Esophagus squamous epithelium (tissue), 5 donors: ENCODE measurements at regions not wholly inside any gene's neighbourhood (a gene's known extent, or its start where the extent isn't known, plus 50 kb on each side); places are given as distances from the start of the nearest gene placed in this dataset.

Source experiments
- DNase-seq: peaks from one replicate; lab custom pipeline; 2025; lab: John Stamatoyannopoulos, UW
- H3K27ac ChIP-seq, 4 donors: fragments of 200-600 bp; sonication (generic); one replicate each; pipeline ENCODE4 v1.5.1; 2016 to 2019; ENCODE audit warnings: mild to moderate bottlenecking in 1 of 4
- H3K27me3 ChIP-seq, 4 donors: fragments of 200-600 bp; sonication (generic); 1 replicate in 3 of 4; 2 replicates in 1 of 4; pipeline versions ENCODE4 v1.5.1 to v1.6.0; 2017 to 2021; ENCODE audit warnings: antibody characterized with exemption in 1 of 4
- H3K36me3 ChIP-seq, 3 donors: fragments of 200-600 bp; sonication (generic); one replicate each; pipeline ENCODE4 v1.5.1; 2016 to 2019
- H3K4me1 ChIP-seq, 3 donors: fragments of 200-600 bp; sonication (generic); one replicate each; pipeline ENCODE4 v1.5.1; 2017 to 2019
- H3K4me3 ChIP-seq, 4 donors: fragments of 200-600 bp; sonication (generic); 1 replicate in 3 of 4; 2 replicates in 1 of 4; pipeline ENCODE4 v1.5.1; 2016 to 2019; ENCODE audit warnings: mild to moderate bottlenecking in 2 of 4, moderate library complexity in 1 of 4
- H3K9me3 ChIP-seq, 3 donors: fragments of 200-600 bp; sonication (generic); one replicate each; pipeline ENCODE4 v1.5.1; 2016 to 2019
- CTCF ChIP-seq, 6 experiments: fragments of 450-650 bp in 4 of 6; fragments of 200-600 bp in 2 of 6; sonication (generic) in 2 of 6; IDR thresholded peaks; one replicate each; pipeline ENCODE4 v1.5.1; 2016 to 2019; ENCODE audit warnings: antibody characterized with exemption in 6 of 6, mild to moderate bottlenecking in 4 of 6, moderate library complexity in 4 of 6
- POLR2A ChIP-seq, 4 donors: fragments of 450-650 bp; IDR thresholded peaks; one replicate each; pipeline ENCODE4 v1.6.1; 2017; ENCODE audit warnings: antibody characterized with exemption in 4 of 4, mild to moderate bottlenecking in 4 of 4, moderate library complexity in 3 of 4
- WGBS, 2 donors: methylation state at CpG; one replicate each; pipeline ENCODE4 v1.1.5; 2018; 5-methylcytosine and 5-hydroxymethylcytosine counted together
- intact Hi-C: fragments of 100-400 bp; cut with DNase I; formaldehyde crosslinking; loops from one replicate; pipeline ENCODE4 v1.15.0; 2022
- donor health status: DM: yes; HTN: yes; CAD: no.

GRCh38 chr21:24110846-24111245 is 1496.4 kb downstream of the MRPL39 start:
- H3K4me3 ChIP-seq: no peak overlapping the region
- intact Hi-C loops: no loop called here

GRCh38 chr21:24097181-24097580 is 1510.1 kb downstream of the MRPL39 start:
- no peak for DNase-seq
- Histone ChIP-seq H3K4me1 (no peaks in the 10 kb centered on the region), H3K4me3 (no peak overlapping the region), H3K9me3 (no peaks in the 10 kb centered on the region), H3K36me3 (no peaks in the 10 kb centered on the region), H3K27me3 (no peaks in the 10 kb centered on the region), H3K27ac (no peak overlapping the region)
- intact Hi-C loops: no loop called here
- TF ChIP-seq POLR2A (IDR thresholded peaks at IDR 0.05): no peak
- no peak for TF ChIP-seq CTCF (IDR thresholded peaks at IDR 0.05)
- WGBS, 2 donors: 0% methylated on average over 1 of the region's 1 CpG

More at GRCh38 chr21:24110846-24111245, 1496.4 kb downstream of the MRPL39 start:
- H3K27ac ChIP-seq: no peak overlapping the region
- H3K9me3 ChIP-seq: no peaks in the 10 kb centered on the region
- no peak for DNase-seq
- TF ChIP-seq POLR2A (IDR thresholded peaks at IDR 0.05) (no peak), CTCF (IDR thresholded peaks at IDR 0.05) (no peak)
- H3K4me1 ChIP-seq: no peaks in the 10 kb centered on the region
- no peaks in the 10 kb centered on the region for H3K27me3 ChIP-seq
- no peaks in the 10 kb centered on the region for H3K36me3 ChIP-seq

- Histone ChIP-seq H3K36me3 (no peaks in the 10 kb centered on the region), H3K4me3 (no peak overlapping the region), H3K4me1 (no peaks in the 10 kb centered on the region), H3K27me3 (no peaks in the 10 kb centered on the region), H3K27ac (no peak overlapping the region), H3K9me3 (no peaks in the 10 kb centered on the region)
- no peak for DNase-seq
- no peak for TF ChIP-seq POLR2A (IDR thresholded peaks at IDR 0.05)
- TF ChIP-seq CTCF (IDR thresholded peaks at IDR 0.05): no peak
- intact Hi-C loops: no loop called here
- 57 to 100% methylated on average over 1 of the region's 1 CpG for WGBS, 2 donors
These were observed 1510.6 kb downstream of the MRPL39 start for GRCh38 chr21:24096651-24097050.

- no peaks in the 10 kb centered on the region for H3K27me3 ChIP-seq
- TF ChIP-seq POLR2A (IDR thresholded peaks at IDR 0.05) (no peak), CTCF (IDR thresholded peaks at IDR 0.05) (no peak)
- H3K4me1 ChIP-seq: no peaks in the 10 kb centered on the region
- no peaks in the 10 kb centered on the region for H3K36me3 ChIP-seq
- intact Hi-C loops: no loop called here
- H3K9me3 ChIP-seq: no peaks in the 10 kb centered on the region
- DNase-seq: no peak
- H3K4me3 ChIP-seq: no peak overlapping the region
- no peak overlapping the region for H3K27ac ChIP-seq
These were observed 1514.2 kb downstream of the MRPL39 start for GRCh38 chr21:24093032-24093431.

GRCh38 chr21:24076179-24076578 is 1531.1 kb downstream of the MRPL39 start:
- H3K27me3 ChIP-seq: no peaks in the 10 kb centered on the region
- peaks cover 0 to 11% (median 3%) of the 10 kb centered on the region in 3 donors for H3K9me3 ChIP-seq
- no peak for TF ChIP-seq POLR2A (IDR thresholded peaks at IDR 0.05)
- no peak for TF ChIP-seq CTCF (IDR thresholded peaks at IDR 0.05)
- DNase-seq: no peak
- H3K27ac ChIP-seq: no peak overlapping the region
- no peaks in the 10 kb centered on the region for H3K36me3 ChIP-seq
- intact Hi-C loops: no loop called here
- no peak overlapping the region for H3K4me3 ChIP-seq
- no peaks in the 10 kb centered on the region for H3K4me1 ChIP-seq
